Sigmoid colon (tissue), 4 donors: ENCODE measurements at regions not wholly inside any gene's neighbourhood (a gene's known extent, or its start where the extent isn't known, plus 50 kb on each side); places are given as distances from the start of the nearest gene placed in this dataset.

ENCODE experiments used
- EP300 ChIP-seq, 4 donors: sonication (generic); formaldehyde crosslinking; IDR thresholded peaks; one replicate each; pipeline ENCODE4 v1.6.1; 2017; ENCODE audit warnings: antibody characterized with exemption in 4 of 4
- POLR2AphosphoS5 ChIP-seq, 4 donors: sonication (generic); formaldehyde crosslinking; IDR thresholded peaks; one replicate each; pipeline ENCODE4 v1.6.1; 2017; ENCODE audit warnings: antibody characterized with exemption in 4 of 4
- TF ChIP-seq, protein P1 (sequence below), 4 experiments: fragments of 450-650 bp in 3 of 4; fragments of 200-600 bp in 1 of 4; IDR thresholded peaks; one replicate each; pipeline ENCODE4 v1.5.1; 2016 to 2019; ENCODE audit warnings: antibody characterized with exemption in 4 of 4, mild to moderate bottlenecking in 3 of 4, moderate library complexity in 2 of 4

DNA sequence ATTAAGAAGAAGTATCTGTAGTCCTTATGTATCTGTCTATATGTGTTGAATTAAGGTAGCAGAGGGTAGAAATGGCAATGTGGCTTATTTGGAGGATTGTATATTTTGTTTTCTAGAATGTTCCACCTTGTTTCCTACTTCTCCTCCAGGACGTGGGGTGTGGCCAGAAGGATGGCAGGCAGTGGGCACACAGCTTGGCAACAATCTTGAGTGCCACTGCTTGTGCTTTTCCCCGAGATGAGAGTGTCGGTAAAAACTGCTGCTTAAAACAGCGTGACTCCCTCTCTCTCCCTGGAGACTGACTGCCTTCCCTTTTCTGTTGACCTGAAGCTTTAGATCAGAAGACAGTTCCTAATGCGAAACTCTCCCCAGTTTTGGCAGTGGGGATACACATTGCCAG is 61.2 kb downstream of the FAT3 start:
- TF ChIP-seq, protein P1, sequence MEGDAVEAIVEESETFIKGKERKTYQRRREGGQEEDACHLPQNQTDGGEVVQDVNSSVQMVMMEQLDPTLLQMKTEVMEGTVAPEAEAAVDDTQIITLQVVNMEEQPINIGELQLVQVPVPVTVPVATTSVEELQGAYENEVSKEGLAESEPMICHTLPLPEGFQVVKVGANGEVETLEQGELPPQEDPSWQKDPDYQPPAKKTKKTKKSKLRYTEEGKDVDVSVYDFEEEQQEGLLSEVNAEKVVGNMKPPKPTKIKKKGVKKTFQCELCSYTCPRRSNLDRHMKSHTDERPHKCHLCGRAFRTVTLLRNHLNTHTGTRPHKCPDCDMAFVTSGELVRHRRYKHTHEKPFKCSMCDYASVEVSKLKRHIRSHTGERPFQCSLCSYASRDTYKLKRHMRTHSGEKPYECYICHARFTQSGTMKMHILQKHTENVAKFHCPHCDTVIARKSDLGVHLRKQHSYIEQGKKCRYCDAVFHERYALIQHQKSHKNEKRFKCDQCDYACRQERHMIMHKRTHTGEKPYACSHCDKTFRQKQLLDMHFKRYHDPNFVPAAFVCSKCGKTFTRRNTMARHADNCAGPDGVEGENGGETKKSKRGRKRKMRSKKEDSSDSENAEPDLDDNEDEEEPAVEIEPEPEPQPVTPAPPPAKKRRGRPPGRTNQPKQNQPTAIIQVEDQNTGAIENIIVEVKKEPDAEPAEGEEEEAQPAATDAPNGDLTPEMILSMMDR (IDR thresholded peaks at IDR 0.05), result no peak
- no peak for TF ChIP-seq EP300 (IDR thresholded peaks at IDR 0.05)
- TF ChIP-seq POLR2AphosphoS5 (IDR thresholded peaks at IDR 0.05), result no peak
